HG03565 (cell line): ENCODE measurements at regions not wholly inside any gene's neighbourhood (a gene's known extent, or its start where the extent isn't known, plus 50 kb on each side); places are given as distances from the start of the nearest gene placed in this dataset.
"Not testable (repeated sequence)": the region's sequence is repeated elsewhere in the genome, so short reads cannot be mapped to it uniquely, and the experiment has no call there.

Source experiments
- ATAC-seq: cut with Tn5 transposase; IDR thresholded peaks from one replicate; pipeline ENCODE4 v1.9.1; 2021; ENCODE audit warnings: mild to moderate bottlenecking, moderate library complexity; ENCODE audit not compliant: unreplicated experiment

DNA sequence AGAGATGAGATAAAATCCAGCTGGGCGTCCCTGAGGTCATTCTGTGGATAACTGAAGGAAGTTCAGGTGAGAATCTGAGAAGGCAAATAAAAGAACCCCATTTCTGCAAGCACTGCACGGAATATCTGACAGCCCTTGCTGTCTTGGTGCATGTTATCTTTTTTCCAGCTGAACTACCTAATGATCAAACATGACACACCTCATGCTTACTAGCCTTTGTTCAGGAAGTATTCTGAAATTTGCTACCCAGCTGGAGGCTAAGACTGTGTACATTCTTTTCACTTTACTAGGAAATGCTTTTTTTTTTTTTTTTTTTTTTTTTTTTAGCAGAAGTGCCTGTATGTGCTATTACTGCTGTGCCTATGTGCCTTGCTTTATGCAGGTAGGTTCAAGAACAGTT, 718.1 kb downstream of the SMARCA1 start:
- no peak for ATAC-seq

DNA sequence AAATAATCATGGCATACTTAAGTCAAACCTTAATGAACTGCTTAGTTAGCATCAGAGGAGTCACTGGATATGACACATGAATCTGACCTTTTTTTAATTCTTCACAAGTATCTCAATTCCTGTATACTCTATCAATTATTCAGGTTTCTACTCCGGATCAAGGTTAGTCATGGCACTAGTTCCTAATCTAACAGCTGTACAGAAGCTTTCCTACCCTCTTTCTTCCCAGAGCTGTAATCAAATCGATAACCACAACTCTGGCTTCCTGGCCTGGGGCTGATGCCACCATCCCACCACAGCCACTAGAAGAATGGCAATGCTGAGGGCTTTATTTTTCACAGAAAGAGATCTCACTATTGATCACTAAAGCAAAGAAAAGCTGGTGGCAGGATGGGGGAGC, 718.5 kb downstream of the SMARCA1 start:
- no peak for ATAC-seq

DNA sequence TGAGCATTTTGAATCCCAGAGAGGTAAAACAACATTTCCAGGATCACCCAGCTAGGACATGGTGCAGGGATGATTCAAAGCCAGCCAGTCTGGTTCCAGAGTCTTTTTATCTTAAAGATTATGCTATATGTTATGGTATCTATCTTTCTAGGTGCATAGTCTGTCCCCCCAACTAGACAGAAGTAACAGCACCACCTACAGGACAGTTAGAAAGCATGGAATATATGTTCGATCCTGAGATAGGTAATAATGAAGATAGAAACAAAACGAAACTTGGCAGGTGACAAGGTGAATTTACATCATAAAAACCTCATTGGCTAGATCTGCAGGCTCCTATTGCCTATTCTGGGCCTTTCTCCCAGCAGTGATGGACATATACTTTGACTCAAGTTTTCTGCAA, 723.2 kb downstream of the SMARCA1 start:
- no peak for ATAC-seq

DNA sequence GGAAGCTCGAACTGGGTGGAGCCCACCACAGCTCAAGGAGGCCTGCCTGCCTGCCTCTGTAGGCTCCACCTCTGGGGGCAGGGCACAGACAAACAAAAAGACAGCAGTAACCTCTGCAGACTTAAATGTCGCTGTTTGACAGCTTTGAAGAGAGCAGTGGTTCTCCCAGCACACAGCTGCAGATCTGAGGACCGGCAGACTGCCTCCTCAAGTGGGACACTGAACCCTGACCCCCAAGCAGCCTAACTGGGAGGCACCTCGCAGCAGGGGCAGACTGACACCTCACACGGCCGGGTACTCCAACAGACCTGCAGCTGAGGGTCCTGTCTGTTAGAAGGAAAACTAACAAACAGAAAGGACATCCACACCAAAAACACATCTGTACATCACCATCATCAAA, 730.9 kb upstream of the ACTRT1 start:
- not testable (repeated sequence) for ATAC-seq

DNA sequence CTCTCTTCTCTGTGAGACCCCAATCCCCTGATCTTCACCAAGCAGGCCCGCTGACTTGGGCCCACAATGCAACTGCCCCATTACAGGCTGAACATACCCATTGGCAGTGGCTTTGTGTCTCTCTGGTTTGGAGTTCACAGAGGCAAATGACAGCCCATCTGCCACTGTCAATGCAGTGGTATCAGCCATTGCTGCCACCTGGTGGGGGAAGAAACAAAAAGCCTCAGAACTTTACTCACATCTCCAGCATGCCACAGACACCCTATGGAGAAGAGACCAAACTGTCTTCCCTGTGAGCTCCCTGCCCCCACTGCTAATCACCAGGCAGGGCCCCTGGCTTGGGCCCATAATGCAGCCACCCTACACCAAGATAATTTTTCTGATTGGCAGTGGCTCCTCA, 729.3 kb upstream of the ACTRT1 start:
- ATAC-seq: no peak

DNA sequence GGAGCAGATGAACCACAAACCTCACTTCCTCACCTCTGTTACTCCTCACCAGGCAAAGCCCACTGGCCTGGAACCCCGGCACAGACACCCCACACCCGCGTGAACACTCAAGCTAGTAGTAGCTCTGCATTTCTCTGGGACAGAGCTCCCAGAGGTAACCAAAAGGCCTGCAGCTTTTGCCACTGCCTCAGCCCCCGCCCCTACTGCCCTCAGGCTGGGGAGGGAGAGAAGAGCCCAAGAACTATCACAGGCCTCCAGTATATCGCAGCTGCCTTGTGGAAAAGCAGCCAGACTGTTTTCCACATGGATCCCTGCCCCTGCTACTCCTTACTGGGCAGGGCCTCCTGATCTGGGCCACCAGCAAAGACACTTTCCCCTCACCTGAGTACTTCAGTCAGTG, 728.7 kb upstream of the ACTRT1 start:
- no peak for ATAC-seq

DNA sequence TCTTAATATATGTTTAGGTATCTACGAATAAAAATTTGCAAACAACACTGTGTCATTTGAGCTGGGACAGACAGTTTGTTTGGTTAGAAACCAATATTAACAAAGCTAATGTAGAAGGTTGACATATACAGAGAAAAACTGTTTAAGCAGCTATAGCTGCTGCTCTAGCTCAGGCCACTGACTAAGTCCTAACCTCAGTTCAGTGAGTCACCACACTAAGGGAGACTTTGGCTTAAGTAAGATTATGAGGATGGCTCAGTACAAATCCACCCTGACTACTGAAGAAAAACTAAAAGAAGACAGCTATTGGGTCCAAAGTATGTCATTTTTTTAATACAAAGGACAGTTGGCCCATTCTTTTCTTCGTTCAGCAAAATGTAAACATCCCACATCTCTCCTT, 717.3 kb upstream of the ACTRT1 start:
- no peak for ATAC-seq

DNA sequence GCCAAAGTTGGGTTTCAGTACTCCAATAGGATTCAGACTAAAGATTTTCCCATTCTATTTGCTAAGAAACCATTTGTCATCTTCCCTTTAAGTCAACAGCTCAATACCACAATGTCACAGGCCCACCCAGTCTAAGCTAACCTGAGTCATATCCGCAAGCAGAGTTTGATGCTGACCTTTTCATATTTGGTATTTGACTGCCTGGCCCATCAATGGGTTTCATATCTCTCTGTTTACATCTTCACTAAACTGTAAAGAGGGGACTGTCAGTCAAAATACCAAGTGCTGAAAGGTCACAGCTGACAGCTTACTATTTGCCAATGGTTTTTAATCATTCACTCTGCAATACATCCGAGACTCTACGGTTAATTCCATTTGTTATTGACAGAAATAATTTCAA, 707.5 kb upstream of the ACTRT1 start:
- ATAC-seq: no peak

DNA sequence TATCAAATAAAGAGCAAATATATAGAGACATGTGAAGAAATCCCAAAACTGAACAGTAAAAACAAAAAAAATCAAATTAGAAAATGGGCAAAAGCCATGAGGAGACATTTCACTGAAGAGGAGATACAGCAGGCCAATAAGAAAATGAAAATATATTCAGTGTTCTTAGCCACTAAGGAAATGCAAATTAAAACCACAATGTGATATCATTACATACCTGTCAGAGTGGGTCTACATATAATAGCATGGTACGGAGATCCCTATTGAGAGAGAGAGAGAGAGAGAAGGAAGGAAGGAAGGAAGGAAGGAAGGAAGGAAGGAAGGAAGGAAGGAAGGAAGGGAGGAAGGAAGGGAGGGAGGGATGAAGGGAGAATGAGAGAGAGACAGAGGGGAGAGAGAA, 707.0 kb upstream of the ACTRT1 start:
- no peak for ATAC-seq

DNA sequence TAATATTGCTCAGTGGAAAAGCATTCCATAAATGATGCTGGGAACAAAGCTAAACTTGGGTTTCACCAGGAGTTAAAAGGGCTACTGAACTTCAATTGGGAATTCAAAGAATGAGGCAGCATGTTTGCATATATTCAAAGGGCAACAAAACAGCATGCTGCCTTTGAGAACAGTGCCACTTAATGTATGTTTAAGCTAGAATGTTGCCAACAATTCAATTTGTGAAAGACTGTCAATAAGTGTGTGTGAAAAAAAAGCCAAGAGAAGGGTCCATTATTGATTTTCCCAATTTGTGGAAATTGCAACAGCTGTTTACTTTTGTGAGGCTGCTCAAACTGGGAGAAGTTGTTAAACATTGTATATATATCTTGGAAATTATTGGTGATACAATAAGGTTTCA, 701.9 kb upstream of the ACTRT1 start:
- ATAC-seq: no peak

DNA sequence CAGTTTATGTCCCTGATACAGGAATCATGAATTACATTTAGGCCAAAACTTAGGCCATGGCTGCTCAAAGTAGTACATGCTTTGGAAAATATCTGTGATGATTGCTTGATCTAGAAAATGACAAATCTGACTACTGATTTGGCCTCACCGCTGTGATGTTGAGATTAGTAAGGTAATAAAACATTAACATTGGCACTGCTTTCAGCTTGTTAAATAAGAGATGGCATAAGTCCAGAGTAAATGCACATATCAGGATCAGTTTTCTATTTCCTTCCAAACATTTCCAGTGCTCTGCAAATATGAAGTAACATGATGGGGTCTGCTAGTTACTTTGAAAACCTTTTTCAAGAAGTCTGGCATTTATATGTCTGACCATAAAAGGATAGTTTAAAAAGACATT, 687.3 kb upstream of the ACTRT1 start:
- no peak for ATAC-seq

DNA sequence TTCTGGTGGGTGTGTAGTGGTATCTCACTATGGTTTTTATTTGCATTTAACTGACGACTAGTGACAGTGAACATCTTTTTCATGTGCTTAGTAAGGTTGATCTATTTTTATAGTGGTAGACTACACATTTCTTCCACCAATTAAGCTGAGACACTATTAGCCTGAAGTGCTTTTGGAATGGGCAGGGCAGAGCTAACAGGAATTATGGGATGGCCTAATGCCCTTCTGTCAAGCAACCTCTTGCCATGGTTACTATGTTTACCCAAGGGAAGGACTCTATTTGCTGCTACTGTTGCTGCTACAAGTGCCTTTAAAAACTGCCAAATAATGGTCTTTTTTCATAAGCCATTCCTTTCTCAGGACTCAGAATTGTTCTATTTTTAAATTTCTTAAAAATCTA, 676.7 kb upstream of the ACTRT1 start:
- no peak for ATAC-seq

DNA sequence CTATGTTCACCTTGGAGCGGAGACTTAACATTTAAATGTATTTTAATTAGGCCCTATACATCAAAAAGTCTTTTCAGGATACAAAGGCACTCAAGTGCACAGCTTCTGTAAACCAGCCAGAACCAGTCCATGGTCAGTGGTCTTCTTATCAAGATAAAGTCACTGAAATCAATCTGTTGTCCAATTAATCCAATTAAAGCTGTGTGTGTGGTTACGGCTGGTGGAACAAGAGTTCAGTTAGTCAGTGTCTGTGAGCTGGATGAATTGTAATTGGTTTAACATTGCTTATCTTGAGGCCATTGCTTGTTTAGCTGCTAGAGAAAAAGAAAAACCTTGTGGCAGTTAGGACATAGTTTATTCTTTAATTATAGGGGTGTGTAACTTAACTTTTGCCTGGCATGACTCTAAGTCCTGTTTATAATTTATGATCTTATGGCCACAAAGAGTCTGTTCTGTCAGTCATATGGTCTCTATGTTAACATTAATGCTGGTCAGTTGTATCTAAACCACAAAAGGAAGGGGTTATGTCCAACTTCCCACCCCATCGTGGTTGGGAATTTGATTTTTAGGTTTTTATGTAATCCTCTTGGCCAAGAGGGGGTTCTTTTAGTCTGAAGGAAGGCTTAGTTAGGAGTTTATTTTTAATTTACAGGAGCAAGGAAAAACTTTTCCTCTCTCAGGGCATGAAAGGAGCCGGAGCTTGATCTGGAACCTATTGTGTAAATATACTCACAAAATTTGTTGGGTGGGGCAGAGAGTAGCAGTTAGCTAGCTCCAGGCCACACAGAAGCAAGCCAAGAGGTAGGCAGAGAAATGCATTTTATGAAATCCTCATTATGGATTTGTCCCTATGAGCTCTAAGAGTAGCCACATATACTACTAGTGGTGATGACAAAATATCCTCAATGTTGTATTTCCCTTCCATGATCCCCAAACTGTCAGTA, 665.7 kb upstream of the ACTRT1 start:
- ATAC-seq: no peak

DNA sequence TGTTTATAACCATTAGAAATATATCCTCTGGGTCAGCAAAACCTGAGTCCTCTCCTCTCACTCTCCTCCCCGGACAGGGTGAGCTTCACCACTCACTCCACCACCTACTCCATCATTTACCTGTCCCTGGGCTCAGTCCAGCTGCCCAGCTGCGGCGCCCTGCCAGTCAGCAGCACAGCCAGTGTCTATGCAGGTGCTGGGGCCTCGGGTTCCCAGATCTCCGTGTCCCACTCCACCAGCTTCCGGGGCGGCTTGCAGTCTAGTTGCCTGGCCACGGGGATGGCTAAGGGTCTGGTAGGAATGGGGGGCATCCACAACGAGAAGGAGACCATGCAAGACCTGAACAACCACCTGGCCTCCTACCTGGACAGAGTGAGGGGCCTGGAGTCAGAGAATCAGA, 662.2 kb upstream of the ACTRT1 start:
- ATAC-seq: no peak

DNA sequence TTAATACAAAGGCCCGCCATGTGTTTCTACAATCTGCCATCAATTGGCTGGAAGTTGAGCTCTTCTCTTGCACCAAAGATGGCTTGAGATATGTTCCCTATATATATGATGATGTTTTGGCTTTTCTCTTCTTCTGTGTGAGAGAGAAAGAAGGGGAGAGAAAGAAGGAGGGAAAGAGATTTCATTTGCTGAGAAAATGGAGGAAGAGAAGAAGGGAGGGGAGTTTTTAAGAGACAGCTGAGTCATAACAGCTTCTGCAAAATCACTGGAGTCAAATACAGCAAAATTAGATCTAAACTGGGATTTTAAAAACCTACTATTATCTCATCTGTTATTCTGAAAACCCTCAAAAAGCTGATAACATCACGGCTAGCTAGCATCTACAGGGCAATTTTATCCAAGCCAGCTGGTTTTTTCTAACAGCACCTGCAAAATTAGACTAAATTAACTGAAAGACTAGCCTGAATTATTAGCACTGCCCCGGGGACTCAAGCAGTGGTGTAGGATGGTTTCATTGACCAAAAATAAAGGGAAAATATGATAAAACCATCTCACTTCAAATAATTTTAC, 647.6 kb upstream of the ACTRT1 start:
- ATAC-seq: no peak

DNA sequence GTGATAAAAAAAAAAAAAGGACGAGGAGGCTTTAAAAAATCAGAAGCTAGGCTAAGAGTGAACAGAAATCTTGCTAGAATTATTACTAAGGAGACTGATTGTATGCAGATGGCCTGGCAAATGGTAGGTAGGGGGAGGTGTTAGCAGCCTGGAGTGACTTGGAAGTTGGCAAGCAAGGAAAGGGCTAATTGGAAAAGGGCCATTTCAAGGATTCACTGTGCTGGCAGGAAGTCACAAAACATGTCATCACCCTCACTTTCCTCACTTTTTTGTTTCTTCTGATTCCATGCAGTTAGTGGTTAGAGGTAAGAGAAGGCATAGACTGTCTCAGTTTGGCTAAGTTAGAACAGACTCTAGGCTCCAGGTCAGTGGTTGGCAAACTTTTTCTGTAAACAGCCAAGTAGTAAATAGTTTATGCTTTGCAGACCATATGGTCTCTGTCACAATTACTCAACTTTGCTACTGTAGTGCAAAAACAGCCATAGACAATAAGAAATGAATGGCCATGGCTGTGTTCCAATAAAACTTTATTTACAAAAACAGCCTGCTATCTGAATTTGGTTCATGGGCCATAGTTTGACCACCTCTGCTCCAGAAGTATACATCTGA, 646.5 kb upstream of the ACTRT1 start:
- ATAC-seq: no peak

DNA sequence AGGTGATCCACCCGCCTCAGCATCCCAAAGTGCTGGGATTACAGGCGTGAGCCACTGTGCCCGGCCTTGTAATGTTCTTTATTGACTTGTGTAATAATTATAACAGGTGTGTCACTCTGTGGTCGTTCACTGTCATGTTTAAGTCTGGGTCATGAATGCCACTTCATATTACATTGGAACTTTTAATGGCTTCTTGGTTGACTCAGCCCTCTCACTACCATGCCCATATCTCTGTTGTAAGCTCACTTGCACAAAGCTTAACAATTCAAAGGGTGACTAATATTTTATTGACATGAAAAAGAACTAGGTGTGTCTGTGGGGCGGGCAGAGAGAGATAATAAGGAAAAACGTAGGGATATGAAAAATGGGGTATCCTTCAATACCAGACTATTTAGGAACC, 639.7 kb upstream of the ACTRT1 start:
- no peak for ATAC-seq

DNA sequence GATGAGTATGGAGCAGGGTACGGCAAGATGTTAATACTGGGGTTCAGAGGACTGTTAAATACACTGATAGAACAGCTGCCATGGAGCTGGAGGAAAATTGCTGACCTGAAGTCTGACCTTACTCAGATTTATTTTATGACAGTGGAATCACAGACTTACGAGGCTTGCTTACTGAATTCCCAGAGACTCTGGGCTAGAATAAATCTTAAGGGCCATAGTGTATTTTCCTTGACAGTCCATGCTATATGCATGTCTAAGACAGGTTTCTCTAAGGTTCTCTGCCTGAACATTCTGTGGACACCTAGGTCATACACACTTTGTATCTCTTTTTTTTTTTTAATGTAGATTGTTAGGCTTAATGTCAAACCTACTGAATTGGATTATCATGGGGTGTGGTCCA, 633.2 kb upstream of the ACTRT1 start:
- no peak for ATAC-seq

DNA sequence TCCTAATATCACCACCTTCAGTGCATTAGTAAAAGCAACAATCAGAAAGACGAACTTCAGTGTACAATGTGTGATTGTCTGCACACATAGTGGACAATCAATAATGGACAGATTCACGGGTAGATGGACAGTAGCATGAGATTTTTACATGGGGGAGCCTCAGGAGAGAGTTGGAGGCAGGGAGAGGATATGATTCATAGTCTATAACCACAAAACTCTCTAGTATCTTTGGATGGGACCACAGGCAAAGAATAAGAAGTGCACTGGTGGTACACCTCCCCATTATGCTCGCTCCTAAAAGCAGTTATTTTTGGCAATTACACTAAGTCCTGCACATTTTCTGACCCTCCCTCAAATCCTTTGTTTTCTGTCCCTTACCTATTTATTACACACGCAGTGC, 624.4 kb upstream of the ACTRT1 start:
- ATAC-seq: no peak

DNA sequence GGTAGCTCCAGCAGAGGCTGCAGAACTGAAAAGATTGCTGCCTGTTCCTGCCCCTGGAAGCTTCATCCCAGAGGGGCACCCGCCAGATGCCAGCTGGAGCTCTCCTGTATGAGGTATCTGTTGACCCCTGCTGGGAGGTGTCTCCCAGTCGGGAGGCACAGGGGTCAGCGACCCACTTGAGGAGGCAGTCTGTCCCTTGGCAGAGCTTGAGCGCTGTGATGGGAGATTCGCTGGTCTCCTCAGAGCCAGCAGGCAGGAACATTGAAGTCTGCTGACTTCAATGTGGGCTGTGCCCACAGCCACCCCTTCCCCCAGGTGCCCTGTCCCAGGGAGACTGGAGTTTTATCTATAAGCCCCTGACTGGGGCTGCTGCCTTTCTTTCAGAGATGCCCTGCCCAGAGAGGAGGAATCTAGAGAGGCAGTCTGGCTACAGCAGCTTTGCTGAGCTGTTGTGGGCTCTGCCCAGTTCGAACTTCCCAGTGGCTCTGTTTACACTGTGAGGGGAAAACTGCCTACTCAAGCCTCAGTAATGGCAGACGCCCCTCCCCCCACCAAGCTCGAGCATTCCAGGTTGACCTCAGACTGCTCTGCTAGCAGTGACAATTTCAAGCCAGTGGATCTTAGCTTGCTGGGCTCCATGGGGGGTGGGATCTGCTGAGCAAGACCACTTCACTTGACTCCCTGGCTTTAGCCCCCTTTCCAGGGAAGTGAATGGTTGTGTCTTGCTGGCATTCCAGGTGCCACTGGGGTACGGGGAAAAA, 622.3 kb upstream of the ACTRT1 start:
- ATAC-seq: not testable (repeated sequence)

DNA sequence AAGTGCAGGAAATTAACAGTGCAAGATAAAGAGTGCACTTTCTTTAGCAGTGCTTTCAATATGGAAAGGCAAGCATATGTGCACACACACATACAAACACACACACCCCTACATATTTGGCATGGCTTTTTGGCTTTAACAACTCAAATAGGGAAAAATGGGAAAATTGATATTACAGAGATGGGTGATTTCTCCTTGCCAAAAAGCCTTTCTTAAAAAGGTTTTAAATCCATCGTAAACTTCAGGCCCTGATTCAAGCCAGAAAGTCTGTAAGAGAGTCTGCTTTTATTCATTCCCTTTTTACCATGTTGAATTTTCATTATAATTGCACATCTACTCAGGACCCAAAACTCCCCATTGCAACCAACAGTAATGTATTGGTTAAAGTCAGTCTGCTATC, 612.0 kb upstream of the ACTRT1 start:
- no peak for ATAC-seq
